WTC11 (cell line): ENCODE measurements at regions not wholly inside any gene's neighbourhood (a gene's known extent, or its start where the extent isn't known, plus 50 kb on each side); places are given as distances from the start of the nearest gene placed in this dataset.

Experiments used
- ATAC-seq: fragments of 200-7000 bp; cut with Tn5 transposase; 2 replicates; pipeline ENCODE4 v1.10.0; 2021; ENCODE audit warnings: mild to moderate bottlenecking, moderate library complexity
- CTCF ChIA-PET: fragments of 300-600 bp; sonication (Branson Sonifier 250); formaldehyde crosslinking; loops from one replicate; lab custom pipeline; 2021; ENCODE audit warnings: antibody characterized with exemption; lab: Charles Lee
- POLR2A ChIA-PET: fragments of 350-600 bp; sonication (Branson Sonifier 250); formaldehyde crosslinking; loops from one replicate; lab custom pipeline; 2021; ENCODE audit warnings: antibody characterized with exemption; lab: Charles Lee
- DNase-seq: peaks from one replicate; pipeline ENCODE4 v3.0.0; 2021; ENCODE audit warnings: low spot score
- H3K27ac Mint-ChIP-seq: 2 replicates; pipeline ENCODE4 v1.8.0; 2021; ENCODE audit warnings: mixed read lengths
- H3K27me3 Mint-ChIP-seq: 2 replicates; pipeline ENCODE4 v1.8.0; 2021; ENCODE audit warnings: low read depth, mild to moderate bottlenecking, moderate library complexity, mixed read lengths
- H3K36me3 Mint-ChIP-seq: 2 replicates; pipeline ENCODE4 v1.8.0; 2021; ENCODE audit warnings: mixed read lengths
- H3K4me1 Mint-ChIP-seq: 2 replicates; pipeline ENCODE4 v1.8.0; 2022; ENCODE audit warnings: mixed read lengths
- H3K4me3 Mint-ChIP-seq: 2 replicates; pipeline ENCODE4 v1.8.0; 2021; ENCODE audit warnings: mild to moderate bottlenecking, moderate library complexity, mixed read lengths
- H3K9me3 Mint-ChIP-seq: 2 replicates; pipeline ENCODE4 v1.8.0; 2021; ENCODE audit warnings: mixed read lengths
- AFF4 ChIP-seq: sonication (generic); formaldehyde crosslinking; IDR thresholded peaks from 2 replicates; pipeline ENCODE4 v1.8.1; 2023; ENCODE audit warnings: mild to moderate bottlenecking, missing genetic modification reagents, borderline replicate concordance
- CDX4 ChIP-seq: fragments of 250-450 bp; sonication (Bioruptor Pico); IDR thresholded peaks from 2 replicates; pipeline ENCODE4 v1.9.0; 2021; ENCODE audit warnings: moderate library complexity, mild to moderate bottlenecking, inconsistent platforms, borderline replicate concordance
- CREB1 ChIP-seq: sonication (generic); formaldehyde crosslinking; IDR thresholded peaks from 2 replicates; pipeline ENCODE4 v1.8.0; 2023; ENCODE audit warnings: mild to moderate bottlenecking, missing genetic modification reagents
- FOXP4 ChIP-seq: sonication (generic); formaldehyde crosslinking; IDR thresholded peaks from 2 replicates; pipeline ENCODE4 v1.8.0; 2022; ENCODE audit warnings: mild to moderate bottlenecking, missing genetic modification reagents
- GTF2I ChIP-seq: fragments of 250-450 bp; sonication (Bioruptor Pico); conservative IDR thresholded peaks from 2 replicates; pipeline ENCODE4 v1.4.0; 2021; ENCODE audit warnings: mild to moderate bottlenecking
- KAT7 ChIP-seq: sonication (generic); formaldehyde crosslinking; IDR thresholded peaks from 2 replicates; pipeline ENCODE4 v1.8.1; 2023; ENCODE audit warnings: missing genetic modification reagents, mild to moderate bottlenecking, borderline replicate concordance
- PRDM15 ChIP-seq: sonication (generic); formaldehyde crosslinking; IDR thresholded peaks from 2 replicates; pipeline ENCODE4 v1.8.0; 2022; ENCODE audit warnings: missing genetic modification reagents
- PRRX2 ChIP-seq: fragments of 250-450 bp; sonication (Bioruptor Pico); IDR thresholded peaks from 2 replicates; pipeline ENCODE4 v1.8.0; 2021; ENCODE audit warnings: mild to moderate bottlenecking
- SMAD3 ChIP-seq: sonication (generic); formaldehyde crosslinking; IDR thresholded peaks from 2 replicates; pipeline ENCODE4 v1.8.0; 2022; ENCODE audit warnings: missing genetic modification reagents, mild to moderate bottlenecking, borderline replicate concordance
- ZNF232 ChIP-seq: sonication (generic); formaldehyde crosslinking; IDR thresholded peaks from 2 replicates; pipeline ENCODE4 v1.8.0; 2022; ENCODE audit warnings: mild to moderate bottlenecking, missing genetic modification reagents
- ZNF671 ChIP-seq: fragments of 250-450 bp; sonication (Bioruptor Pico); IDR thresholded peaks from 2 replicates; pipeline ENCODE4 v1.8.0; 2021; ENCODE audit warnings: mild to moderate bottlenecking
- ZSCAN18 ChIP-seq: fragments of 250-450 bp; sonication (Bioruptor Pico); IDR thresholded peaks from 2 replicates; pipeline ENCODE4 v2.1.2; 2022; ENCODE audit warnings: mild to moderate bottlenecking, moderate library complexity
- TF ChIP-seq, protein P1 (sequence below): sonication (generic); formaldehyde crosslinking; IDR thresholded peaks from 2 replicates; pipeline ENCODE4 v1.8.1; 2023; ENCODE audit warnings: mild to moderate bottlenecking, moderate library complexity, missing genetic modification reagents
- TF ChIP-seq, protein P2 (sequence below): sonication (generic); formaldehyde crosslinking; IDR thresholded peaks from 2 replicates; pipeline ENCODE4 v1.8.1; 2022; ENCODE audit warnings: mild to moderate bottlenecking, moderate library complexity, missing genetic modification reagents
- TF ChIP-seq, protein P3 (sequence below): sonication (generic); formaldehyde crosslinking; IDR thresholded peaks from 2 replicates; pipeline ENCODE4 v1.8.0; 2023; ENCODE audit warnings: mild to moderate bottlenecking, missing genetic modification reagents
- TF ChIP-seq, protein P4 (sequence below): sonication (generic); formaldehyde crosslinking; IDR thresholded peaks from 2 replicates; pipeline ENCODE4 v1.8.0; 2022; ENCODE audit warnings: mild to moderate bottlenecking, missing genetic modification reagents

GRCh38 chr4:180640193-180640592 lies 1603.0 kb upstream of the TENM3 start:
- Mint-ChIP-seq H3K27ac (no peak overlapping the region), H3K4me3 (no peak overlapping the region), H3K4me1 (peaks cover 30% of the 10 kb centered on the region), H3K27me3 (no peaks in the 10 kb centered on the region), H3K9me3 (no peaks in the 10 kb centered on the region), H3K36me3 (no peaks in the 10 kb centered on the region)
- CTCF ChIA-PET: no interaction called here
- ATAC-seq (peak; percentile 87), DNase-seq (no peak)
- TF ChIP-seq CDX4 (CRISPR knock-in tag) (no peak), ZSCAN18 (CRISPR knock-in tag) (peak; percentile 9; the same call in 1 of the 2 replicates)
- TF ChIP-seq, protein P1, sequence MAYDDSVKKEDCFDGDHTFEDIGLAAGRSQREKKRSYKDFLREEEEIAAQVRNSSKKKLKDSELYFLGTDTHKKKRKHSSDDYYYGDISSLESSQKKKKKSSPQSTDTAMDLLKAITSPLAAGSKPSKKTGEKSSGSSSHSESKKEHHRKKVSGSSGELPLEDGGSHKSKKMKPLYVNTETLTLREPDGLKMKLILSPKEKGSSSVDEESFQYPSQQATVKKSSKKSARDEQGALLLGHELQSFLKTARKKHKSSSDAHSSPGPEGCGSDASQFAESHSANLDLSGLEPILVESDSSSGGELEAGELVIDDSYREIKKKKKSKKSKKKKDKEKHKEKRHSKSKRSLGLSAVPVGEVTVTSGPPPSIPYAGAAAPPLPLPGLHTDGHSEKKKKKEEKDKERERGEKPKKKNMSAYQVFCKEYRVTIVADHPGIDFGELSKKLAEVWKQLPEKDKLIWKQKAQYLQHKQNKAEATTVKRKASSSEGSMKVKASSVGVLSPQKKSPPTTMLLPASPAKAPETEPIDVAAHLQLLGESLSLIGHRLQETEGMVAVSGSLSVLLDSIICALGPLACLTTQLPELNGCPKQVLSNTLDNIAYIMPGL (CRISPR knock-in tag): no peak
- POLR2A ChIA-PET: no interaction called here

- CTCF ChIA-PET: no interaction called here
- H3K27me3 Mint-ChIP-seq: no peaks in the 10 kb centered on the region
- DNase-seq (no peak), ATAC-seq (no peak)
- no peaks in the 10 kb centered on the region for H3K36me3 Mint-ChIP-seq
- peaks cover 25% of the 10 kb centered on the region for H3K4me1 Mint-ChIP-seq
- no peaks in the 10 kb centered on the region for H3K9me3 Mint-ChIP-seq
- POLR2A ChIA-PET: no interaction called here
- no peak overlapping the region for H3K4me3 Mint-ChIP-seq
- H3K27ac Mint-ChIP-seq: no peak overlapping the region
- no peak for TF ChIP-seq KAT7 (CRISPR knock-in tag)
- TF ChIP-seq, protein P2, sequence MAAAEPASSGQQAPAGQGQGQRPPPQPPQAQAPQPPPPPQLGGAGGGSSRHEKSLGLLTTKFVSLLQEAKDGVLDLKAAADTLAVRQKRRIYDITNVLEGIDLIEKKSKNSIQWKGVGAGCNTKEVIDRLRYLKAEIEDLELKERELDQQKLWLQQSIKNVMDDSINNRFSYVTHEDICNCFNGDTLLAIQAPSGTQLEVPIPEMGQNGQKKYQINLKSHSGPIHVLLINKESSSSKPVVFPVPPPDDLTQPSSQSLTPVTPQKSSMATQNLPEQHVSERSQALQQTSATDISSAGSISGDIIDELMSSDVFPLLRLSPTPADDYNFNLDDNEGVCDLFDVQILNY (CRISPR knock-in tag): no peak
- no peak for TF ChIP-seq PRRX2 (CRISPR knock-in tag)
- no peak for TF ChIP-seq AFF4 (CRISPR knock-in tag)
- TF ChIP-seq PRDM15: no peak
- no peak for TF ChIP-seq FOXP4 (CRISPR knock-in tag)
- TF ChIP-seq, protein P3, sequence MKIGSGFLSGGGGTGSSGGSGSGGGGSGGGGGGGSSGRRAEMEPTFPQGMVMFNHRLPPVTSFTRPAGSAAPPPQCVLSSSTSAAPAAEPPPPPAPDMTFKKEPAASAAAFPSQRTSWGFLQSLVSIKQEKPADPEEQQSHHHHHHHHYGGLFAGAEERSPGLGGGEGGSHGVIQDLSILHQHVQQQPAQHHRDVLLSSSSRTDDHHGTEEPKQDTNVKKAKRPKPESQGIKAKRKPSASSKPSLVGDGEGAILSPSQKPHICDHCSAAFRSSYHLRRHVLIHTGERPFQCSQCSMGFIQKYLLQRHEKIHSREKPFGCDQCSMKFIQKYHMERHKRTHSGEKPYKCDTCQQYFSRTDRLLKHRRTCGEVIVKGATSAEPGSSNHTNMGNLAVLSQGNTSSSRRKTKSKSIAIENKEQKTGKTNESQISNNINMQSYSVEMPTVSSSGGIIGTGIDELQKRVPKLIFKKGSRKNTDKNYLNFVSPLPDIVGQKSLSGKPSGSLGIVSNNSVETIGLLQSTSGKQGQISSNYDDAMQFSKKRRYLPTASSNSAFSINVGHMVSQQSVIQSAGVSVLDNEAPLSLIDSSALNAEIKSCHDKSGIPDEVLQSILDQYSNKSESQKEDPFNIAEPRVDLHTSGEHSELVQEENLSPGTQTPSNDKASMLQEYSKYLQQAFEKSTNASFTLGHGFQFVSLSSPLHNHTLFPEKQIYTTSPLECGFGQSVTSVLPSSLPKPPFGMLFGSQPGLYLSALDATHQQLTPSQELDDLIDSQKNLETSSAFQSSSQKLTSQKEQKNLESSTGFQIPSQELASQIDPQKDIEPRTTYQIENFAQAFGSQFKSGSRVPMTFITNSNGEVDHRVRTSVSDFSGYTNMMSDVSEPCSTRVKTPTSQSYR (CRISPR knock-in tag): no peak
- TF ChIP-seq ZNF671 (CRISPR knock-in tag): no peak
- TF ChIP-seq SMAD3 (CRISPR knock-in tag): no peak
- TF ChIP-seq, protein P4, sequence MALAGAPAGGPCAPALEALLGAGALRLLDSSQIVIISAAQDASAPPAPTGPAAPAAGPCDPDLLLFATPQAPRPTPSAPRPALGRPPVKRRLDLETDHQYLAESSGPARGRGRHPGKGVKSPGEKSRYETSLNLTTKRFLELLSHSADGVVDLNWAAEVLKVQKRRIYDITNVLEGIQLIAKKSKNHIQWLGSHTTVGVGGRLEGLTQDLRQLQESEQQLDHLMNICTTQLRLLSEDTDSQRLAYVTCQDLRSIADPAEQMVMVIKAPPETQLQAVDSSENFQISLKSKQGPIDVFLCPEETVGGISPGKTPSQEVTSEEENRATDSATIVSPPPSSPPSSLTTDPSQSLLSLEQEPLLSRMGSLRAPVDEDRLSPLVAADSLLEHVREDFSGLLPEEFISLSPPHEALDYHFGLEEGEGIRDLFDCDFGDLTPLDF (CRISPR knock-in tag): no peak
- TF ChIP-seq CREB1 (CRISPR knock-in tag): no peak
- no peak for TF ChIP-seq ZNF232
- TF ChIP-seq GTF2I (CRISPR knock-in tag): no peak
Measured at GRCh38 chr4:180641495-180641894, 1601.7 kb upstream of the TENM3 start.
